Uterus (tissue), 3 donors: ENCODE measurements at regions not wholly inside any gene's neighbourhood (a gene's known extent, or its start where the extent isn't known, plus 50 kb on each side); places are given as distances from the start of the nearest gene placed in this dataset.
A peak's percentile ranks its signal among the peaks of the same experiment; 100 is the strongest.

Experiments used
- DNase-seq, 2 donors: peaks; one replicate each; pipeline ENCODE4 v3.0.0-alpha.2; 2019 to 2020
- H3K27ac ChIP-seq, 2 donors: fragments of 200-600 bp; sonication (generic); 1 replicate in 1 of 2; 2 replicates in 1 of 2; pipeline ENCODE4 v1.5.1; 2016 to 2018
- H3K27me3 ChIP-seq, 2 donors: fragments of 200-600 bp; sonication (generic); one replicate each; pipeline ENCODE4 v1.5.1; 2018 to 2019; ENCODE audit warnings: control low read depth in 1 of 2
- H3K36me3 ChIP-seq, 2 donors: fragments of 200-600 bp; sonication (generic); one replicate each; pipeline ENCODE4 v1.5.1; 2019; ENCODE audit warnings: control low read depth in 1 of 2
- H3K4me1 ChIP-seq, 2 donors: fragments of 200-600 bp; sonication (generic); one replicate each; pipeline ENCODE4 v1.5.1; 2018 to 2019; ENCODE audit warnings: control low read depth in 1 of 2
- H3K4me3 ChIP-seq, 2 donors: fragments of 200-600 bp; sonication (generic); 1 replicate in 1 of 2; 2 replicates in 1 of 2; pipeline ENCODE4 v1.5.1; 2018 to 2019; ENCODE audit warnings: mild to moderate bottlenecking in 1 of 2
- H3K9me3 ChIP-seq, 2 donors: fragments of 200-600 bp; sonication (generic); one replicate each; pipeline ENCODE4 v1.5.1; 2019; ENCODE audit warnings: control low read depth in 1 of 2
- POLR2A ChIP-seq, 2 donors: fragments of 450-650 bp; IDR thresholded peaks; one replicate each; pipeline ENCODE4 v1.6.1; 2016; ENCODE audit warnings: antibody characterized with exemption in 2 of 2, mild to moderate bottlenecking in 1 of 2, moderate library complexity in 1 of 2
- intact Hi-C: fragments of 100-400 bp; cut with DNase I; formaldehyde crosslinking; loops from one replicate; pipeline ENCODE4 v1.15.1; 2023; ENCODE audit warnings: low total_unique reads
- TF ChIP-seq, protein P1 (sequence below), 4 experiments: fragments of 200-600 bp in 2 of 4; fragments of 450-650 bp in 2 of 4; sonication (generic) in 2 of 4; IDR thresholded peaks; one replicate each; pipeline ENCODE4 v1.5.1; 2016 to 2019; ENCODE audit warnings: antibody characterized with exemption in 4 of 4, mild to moderate bottlenecking in 2 of 4, moderate library complexity in 1 of 4
- donor health status: DM: yes; HTN: yes; CAD: no.

DNA sequence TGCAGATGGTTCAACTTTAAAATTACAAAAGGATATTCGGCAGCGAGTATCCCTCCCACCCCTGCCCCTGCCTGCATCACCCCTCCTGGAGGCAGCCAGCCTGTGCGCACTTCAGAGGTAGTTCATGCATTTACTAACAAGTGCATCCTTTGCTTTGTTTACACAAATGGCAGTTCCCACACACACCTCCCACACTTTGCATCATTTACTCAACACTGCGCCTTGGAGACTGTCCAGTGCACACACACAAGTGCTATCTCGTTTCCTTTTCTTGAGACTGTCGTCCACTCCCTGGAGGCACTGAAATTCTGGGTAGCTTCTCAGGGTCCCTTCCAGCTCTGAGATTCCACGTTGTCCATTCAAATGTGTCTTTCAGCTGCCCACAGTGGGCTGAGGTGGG is 53.1 kb upstream of the VSX1 start:
- no peak for DNase-seq
- TF ChIP-seq, protein P1, sequence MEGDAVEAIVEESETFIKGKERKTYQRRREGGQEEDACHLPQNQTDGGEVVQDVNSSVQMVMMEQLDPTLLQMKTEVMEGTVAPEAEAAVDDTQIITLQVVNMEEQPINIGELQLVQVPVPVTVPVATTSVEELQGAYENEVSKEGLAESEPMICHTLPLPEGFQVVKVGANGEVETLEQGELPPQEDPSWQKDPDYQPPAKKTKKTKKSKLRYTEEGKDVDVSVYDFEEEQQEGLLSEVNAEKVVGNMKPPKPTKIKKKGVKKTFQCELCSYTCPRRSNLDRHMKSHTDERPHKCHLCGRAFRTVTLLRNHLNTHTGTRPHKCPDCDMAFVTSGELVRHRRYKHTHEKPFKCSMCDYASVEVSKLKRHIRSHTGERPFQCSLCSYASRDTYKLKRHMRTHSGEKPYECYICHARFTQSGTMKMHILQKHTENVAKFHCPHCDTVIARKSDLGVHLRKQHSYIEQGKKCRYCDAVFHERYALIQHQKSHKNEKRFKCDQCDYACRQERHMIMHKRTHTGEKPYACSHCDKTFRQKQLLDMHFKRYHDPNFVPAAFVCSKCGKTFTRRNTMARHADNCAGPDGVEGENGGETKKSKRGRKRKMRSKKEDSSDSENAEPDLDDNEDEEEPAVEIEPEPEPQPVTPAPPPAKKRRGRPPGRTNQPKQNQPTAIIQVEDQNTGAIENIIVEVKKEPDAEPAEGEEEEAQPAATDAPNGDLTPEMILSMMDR (IDR thresholded peaks at IDR 0.05), result no peak
- no peak for TF ChIP-seq POLR2A (IDR thresholded peaks at IDR 0.05)
- intact Hi-C loops, result no loop called here
- no peaks in the 10 kb centered on the region for H3K27me3 ChIP-seq
- no peaks in the 10 kb centered on the region for H3K4me1 ChIP-seq
- H3K36me3 ChIP-seq, result no peaks in the 10 kb centered on the region
- no peak overlapping the region for H3K4me3 ChIP-seq
- no peak overlapping the region for H3K27ac ChIP-seq
- no peaks in the 10 kb centered on the region for H3K9me3 ChIP-seq

DNA sequence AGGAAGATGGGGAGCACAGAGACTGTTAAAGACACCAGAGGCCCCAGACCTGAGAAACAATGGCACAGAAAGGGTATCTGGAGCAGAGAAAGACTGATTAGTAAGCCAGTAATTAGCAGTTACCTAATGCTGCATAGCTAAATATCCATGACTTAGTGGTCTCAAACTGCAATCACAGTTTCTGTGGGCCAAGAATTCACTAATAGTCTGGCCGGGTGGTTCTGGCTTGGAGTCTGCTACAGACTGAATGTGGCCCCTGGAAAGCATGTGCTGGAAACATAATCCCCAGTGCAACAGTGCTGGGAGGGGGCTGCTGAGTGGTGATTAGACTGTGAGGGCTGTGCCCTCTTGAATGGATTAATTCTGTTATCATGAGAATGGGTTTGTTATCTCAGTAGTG is 54.1 kb upstream of the VSX1 start:
- TF ChIP-seq POLR2A (IDR thresholded peaks at IDR 0.05), result no peak
- TF ChIP-seq, protein P1 (IDR thresholded peaks at IDR 0.05), result no peak
- H3K27ac ChIP-seq, result no peak overlapping the region
- H3K9me3 ChIP-seq, result no peaks in the 10 kb centered on the region
- H3K4me1 ChIP-seq, result no peaks in the 10 kb centered on the region
- no peak overlapping the region for H3K4me3 ChIP-seq
- H3K36me3 ChIP-seq, result no peaks in the 10 kb centered on the region
- H3K27me3 ChIP-seq, result no peaks in the 10 kb centered on the region
- no peak for DNase-seq
- intact Hi-C loops, result no loop called here

DNA sequence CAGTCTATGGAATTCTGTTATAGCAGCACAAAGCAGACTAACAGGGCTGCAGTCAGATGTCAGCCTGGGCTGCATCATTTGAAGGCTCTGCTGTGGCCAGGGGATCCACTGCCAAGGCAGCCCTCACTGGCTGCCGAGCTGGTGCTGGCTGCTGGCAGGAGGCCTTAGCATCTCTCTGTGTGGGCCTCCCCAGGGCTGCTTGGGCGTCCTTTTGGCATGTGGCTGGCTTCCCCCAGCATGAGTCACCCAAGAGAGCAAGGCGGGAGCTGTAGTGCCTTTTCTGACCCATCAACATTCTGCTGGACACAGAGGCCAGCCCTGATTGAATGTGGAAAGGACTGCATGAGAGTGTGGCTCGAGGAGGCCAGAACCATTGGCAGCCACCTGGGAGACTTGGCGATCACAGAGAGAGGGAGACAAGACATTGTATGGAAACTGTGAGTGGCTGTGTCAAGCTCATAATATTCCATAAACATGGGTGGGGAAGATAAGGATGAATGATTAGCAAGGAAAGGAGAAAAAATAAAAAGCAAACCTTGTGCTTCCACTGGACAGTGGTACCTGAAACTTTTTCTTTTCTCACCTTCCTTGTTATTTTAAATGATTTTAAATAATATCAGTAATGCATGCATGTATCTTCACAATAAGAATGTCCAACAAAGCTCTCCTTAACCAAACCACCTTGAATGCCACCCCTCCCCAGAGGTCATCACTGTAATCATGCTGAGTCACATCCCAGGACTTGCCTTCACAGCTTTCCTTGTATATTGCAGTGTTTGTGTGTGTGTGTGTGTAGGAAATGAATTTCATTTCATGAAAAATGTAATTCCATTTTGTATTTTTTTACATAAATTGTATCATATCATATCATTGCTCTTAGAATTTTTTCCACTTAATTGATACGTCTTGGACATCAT is 55.0 kb upstream of the VSX1 start:
- no peaks in the 10 kb centered on the region for H3K9me3 ChIP-seq
- no peak overlapping the region for H3K4me3 ChIP-seq
- no peaks in the 10 kb centered on the region for H3K36me3 ChIP-seq
- TF ChIP-seq POLR2A (IDR thresholded peaks at IDR 0.05), result no peak
- TF ChIP-seq, protein P1 (IDR thresholded peaks at IDR 0.05), result no peak
- H3K27ac ChIP-seq, result no peak overlapping the region
- intact Hi-C loops, result no loop called here
- no peaks in the 10 kb centered on the region for H3K27me3 ChIP-seq
- DNase-seq, result peak in 1 of 2 donors; percentile 56
- no peaks in the 10 kb centered on the region for H3K4me1 ChIP-seq

DNA sequence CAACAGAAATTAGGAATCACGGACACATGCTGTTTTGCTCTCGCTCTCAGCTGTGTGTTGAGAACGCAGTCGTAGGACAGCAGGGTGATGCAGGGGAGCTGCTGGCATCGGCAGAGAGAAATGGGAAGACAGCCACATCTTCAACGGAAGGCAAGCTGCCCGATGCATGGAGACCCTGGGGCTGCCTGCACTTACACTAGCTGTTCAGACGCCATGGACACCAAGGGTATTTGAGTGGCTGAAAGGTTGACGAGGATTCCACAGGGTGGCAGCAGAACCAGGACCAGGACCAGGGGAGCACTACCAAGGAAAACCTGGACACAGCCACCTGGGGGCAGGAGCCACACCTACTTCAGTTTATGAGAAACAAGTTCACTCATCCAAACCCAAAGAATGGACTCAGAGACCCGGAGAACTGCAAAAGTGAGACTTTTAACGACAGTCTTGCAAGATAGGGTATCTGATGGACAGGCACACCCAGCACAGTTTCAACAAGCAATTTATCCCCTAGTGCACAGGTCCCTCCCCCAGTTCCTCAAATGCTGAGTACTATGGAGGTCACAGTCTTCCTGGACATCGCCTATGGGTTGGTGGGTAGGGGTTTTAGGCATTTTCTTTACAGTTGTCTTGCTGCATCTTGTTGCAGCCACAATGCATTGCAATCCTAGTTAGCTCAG is 56.3 kb upstream of the ENTPD6 start:
- no peak for DNase-seq
- intact Hi-C loops, result no loop called here
- Histone ChIP-seq H3K27ac (no peak overlapping the region), H3K27me3 (no peaks in the 10 kb centered on the region), H3K4me1 (no peaks in the 10 kb centered on the region), H3K4me3 (no peak overlapping the region), H3K9me3 (no peaks in the 10 kb centered on the region), H3K36me3 (no peaks in the 10 kb centered on the region)
- TF ChIP-seq POLR2A (IDR thresholded peaks at IDR 0.05), result no peak
- TF ChIP-seq, protein P1 (IDR thresholded peaks at IDR 0.05), result no peak

DNA sequence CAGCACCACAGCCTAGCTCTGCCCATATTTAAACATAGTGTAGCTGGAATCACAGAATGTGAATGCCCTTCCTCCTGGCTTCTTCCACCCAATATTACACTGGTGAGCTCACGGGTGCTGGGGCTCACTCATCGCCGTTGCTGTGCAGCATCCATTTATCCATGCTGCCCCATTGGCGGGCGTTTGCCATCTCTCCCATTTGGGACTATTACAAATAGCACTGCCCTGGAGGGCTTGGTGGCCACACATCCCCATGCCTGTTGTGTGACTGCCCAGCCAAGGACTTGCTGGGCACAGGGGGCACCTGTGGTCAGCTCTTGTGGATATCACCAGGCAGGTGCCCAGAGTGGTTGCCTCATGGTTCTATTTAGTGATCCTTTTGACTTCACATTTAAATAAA is 54.5 kb upstream of the ENTPD6 start:
- Histone ChIP-seq H3K27me3 (no peaks in the 10 kb centered on the region), H3K4me3 (no peak overlapping the region), H3K4me1 (no peaks in the 10 kb centered on the region), H3K9me3 (no peaks in the 10 kb centered on the region), H3K36me3 (no peaks in the 10 kb centered on the region), H3K27ac (no peak overlapping the region)
- no peak for DNase-seq
- TF ChIP-seq POLR2A (IDR thresholded peaks at IDR 0.05), result no peak
- TF ChIP-seq, protein P1 (IDR thresholded peaks at IDR 0.05), result no peak
- intact Hi-C loops, result no loop called here
